ENCODE measurements at regions not wholly inside any gene's neighbourhood (a gene's known extent, or its start where the extent isn't known, plus 50 kb on each side); places are given as distances from the start of the nearest gene placed in this dataset.

DNA sequence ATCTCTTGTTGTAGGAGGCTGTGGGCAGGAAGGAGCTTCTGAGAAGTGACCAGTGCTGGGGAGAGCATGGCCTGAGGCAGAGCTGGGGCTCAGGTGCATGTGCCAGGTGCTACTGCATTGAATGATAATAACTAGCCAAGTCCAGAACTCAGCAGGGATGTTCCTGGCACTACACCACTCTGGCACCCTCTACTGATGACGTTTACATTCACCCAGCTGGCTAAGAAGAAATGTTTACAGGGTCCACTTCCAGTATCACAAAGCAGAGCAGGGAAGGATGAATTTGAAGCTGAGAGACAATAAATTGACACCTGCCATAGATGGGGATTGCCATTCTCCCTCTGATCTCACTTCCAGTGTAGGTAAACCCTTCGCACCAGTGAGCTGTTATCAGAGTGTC is 411.8 kb downstream of the SETD4 start:
- DNase-seq (ENCODE audit: low read depth): no peak

DNA sequence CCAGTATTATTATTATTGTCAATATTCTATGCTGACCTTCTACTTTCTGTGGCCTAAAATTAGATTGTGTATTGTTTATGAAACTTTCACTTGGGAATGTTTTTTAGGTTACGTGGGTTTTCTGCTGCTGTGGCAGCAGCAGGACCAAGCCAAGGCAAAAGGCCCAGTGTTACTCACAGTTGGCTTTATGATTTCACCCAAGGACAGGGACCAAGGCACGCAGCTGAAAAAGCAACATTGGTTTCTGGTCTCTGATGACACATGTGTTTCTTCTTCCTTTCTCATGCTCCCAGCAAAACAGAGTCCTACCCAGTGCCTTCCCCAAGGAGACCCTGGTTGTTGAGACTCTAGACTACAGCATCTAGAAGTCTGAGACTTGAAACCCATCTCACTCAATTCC is 413.7 kb downstream of the SETD4 start:
- DNase-seq (ENCODE audit: low read depth): peak; percentile 7

DNA sequence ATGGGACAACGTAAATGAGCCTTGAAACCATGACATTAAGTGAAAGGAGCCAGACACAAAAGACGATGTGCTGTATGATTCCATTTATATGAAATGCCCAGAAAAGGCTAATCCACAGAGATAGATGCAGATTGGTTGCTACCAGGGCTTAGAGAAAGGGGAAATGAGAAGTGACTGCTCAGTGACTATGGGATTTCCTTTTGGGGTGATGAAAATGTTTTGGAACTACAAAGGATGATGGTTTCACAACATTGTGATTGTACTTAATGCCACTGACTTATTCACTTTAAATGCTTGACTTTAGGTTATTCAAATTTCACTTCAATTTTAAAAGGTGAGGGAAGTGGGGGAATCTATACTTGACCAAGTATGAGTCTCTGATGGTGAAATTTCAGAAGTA is 414.3 kb downstream of the SETD4 start:
- DNase-seq (ENCODE audit: low read depth): no peak

DNA sequence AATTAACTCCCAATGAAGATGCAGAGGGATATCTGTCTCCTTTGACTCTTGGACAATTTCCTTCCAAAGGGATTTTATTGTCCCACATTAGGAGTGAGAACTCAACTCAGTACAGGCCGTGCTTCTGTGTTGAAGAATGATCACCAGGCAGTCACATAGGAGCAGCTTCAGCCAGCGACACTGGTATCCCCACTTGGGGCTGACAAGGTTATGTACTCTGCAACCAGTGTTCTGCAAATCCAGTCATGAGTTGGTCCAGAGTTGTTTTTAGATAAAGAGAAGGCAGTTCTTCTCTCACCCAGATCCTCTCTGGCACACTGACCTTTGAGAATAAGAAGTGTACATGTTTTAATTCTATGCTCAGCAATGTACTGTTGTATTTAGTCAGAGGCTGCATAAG is 415.8 kb downstream of the SETD4 start:
- no peak for DNase-seq (ENCODE audit: low read depth)

DNA sequence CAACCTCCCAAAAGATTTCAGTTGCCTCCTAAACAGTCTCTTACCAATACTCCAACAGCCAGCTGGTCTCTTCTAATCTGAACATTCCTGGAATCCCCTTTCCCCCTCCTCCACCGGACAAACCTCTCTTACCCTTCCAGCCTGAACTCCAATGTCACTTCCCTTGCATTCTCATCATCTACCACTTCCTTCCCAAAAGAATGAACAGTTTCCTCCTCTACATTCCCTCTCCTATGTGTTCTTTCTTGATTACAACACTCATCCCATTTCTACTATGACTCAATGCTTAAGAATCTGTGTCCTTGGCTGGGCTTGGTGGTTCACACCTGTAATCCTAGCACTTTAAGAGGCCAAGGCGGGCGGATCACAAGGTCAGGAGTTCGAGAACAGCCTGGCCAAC is 417.1 kb downstream of the SETD4 start:
- DNase-seq (ENCODE audit: low read depth): peak; percentile 96

DNA sequence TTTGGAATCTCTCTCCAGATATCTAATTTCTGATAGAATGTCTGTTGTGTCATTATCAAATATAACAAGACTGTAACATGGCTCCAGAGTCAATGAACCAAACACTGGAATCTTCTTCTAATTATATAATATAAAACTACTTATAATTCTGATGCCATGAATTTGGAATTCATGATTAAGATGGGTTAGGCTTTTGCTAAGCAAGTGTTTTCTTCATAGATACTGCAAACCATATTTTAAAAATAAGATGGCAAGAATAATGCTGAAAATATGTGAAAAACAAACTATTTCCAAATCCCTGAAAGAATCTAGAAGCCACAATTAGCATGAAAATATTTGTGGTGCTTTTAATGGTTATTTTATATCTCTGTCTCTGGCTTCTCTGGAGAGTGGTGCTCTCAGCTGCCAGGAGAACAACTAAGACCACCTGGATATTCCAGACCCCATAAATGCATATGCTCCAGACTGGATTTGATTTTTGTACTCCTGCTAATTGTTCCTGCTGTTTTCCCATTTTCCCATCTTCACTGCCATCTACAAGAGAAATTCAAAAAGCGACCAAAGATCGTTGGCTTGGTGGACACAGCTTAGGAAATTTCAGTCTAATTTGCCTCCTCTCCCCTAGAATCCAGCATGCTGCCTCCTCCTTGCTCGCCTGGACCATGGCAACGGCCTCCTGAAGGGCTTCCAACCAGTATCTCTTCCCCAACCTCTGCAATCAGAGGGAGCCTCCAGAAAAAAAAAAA is 418.9 kb downstream of the SETD4 start:
- no peak for DNase-seq (ENCODE audit: low read depth)

DNA sequence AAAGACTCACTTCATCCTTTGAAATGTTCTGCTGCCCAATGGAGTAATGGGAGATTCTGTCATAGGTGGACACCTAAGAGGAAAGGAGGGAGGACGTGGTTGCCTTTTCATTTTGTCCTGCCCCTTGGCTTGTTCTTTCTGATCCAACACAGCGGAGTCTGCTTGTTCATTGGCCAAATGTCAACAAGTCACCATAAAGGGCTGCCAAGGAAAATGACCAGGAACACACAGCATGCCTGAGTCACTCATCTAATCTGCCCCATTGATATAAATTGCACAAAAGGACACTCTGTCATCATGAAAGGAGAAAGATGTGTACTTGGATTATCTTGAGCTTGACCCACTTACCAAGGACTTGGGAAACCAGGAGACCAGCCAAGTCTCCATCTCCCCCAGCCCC is 422.9 kb downstream of the SETD4 start:
- peak; percentile 67 for DNase-seq (ENCODE audit: low read depth)

DNA sequence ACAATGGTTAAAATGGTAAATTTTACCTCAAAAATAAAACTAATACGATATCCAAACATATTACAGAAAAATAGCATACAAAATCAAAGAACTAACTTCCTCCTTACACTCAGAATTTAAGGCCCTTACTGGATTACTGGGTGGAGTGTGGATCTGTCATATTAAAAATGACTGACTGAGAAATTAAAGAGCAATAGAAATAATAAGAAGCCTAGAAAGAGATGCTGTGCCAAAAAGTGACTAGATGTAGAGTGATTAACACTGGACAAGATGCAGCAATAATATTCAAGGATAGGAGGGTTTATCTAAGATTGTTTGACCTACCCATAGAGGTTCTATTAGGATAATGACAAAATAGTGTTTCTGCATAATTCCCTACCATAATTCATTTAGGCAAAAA is 424.3 kb downstream of the SETD4 start:
- DNase-seq (ENCODE audit: low read depth): no peak

DNA sequence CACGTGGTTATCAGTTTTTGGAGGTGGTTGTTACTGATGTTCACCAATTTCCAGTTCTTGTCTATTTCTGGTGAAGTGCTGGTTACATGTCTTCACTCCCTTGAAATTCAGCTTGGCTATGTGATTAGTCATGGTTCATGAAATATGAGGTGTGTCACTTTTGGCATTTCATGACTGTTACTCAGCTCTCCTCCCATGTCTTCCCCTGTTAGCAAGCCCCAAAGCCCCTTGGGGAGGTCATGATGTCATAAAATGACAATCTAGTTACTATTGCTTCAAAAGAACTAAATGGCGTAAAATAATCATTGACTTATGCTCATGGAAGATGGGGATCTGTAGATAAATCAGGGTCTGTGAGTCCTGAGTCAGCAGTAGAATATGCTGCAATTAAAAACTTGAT is 425.1 kb downstream of the SETD4 start:
- peak; percentile 87 for DNase-seq (ENCODE audit: low read depth)

DNA sequence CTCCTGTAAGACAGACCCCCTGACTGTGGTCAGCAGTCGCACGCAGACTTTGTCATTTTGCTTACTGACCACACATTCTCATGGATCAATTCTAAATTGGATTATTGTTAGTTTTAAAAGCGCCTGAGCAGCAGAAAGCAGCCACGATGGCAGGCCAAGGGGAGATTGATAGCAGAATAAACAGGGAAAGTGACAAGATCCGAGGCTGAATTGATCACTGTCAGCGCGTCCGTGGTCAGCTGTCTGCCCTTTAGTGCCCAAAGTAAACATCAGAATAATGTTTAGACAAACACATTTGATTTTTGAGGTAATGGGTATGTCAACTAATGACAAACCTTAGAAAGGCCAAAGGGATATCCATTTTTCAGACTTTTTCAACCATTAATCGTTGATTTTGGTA is 426.8 kb downstream of the SETD4 start:
- DNase-seq (ENCODE audit: low read depth): no peak

DNA sequence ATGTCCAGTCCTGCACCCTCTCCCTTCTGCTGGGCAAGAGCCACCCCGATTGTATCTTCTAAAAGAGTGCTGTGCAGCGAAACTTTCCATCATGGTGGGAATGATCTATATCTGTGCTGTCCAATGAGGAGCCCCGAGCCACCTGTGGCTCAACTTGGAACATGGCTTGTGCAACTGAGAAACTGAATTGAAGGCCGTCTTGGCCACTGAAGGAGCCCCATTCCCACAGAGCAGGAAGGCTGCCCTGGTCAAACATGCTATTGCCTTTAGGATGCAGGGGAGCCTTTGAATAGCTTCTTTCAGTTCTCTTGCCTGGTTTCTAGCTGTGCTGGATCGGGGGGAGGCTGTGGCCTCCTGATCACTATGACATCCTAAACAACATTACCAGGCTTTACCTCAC is 427.6 kb downstream of the SETD4 start:
- DNase-seq (ENCODE audit: low read depth): no peak

DNA sequence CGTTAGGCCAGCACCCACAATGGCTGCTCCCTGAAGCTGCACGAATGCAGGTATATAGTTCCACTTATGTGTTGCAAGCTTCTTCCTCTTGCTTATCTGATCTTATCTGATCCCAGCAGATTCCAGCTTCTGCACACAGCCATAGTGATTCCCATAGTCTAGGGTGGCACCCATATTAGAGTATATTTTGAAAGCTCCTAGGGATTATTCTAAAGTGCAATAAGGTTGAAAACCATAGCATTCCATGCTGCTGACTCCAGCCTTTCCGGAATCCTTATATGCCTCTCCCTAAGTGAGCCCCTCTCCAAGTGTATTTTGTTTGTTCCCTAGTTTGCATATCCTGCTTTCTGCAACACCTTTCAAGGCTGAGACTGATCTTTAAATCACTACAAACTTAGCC is 432.0 kb downstream of the SETD4 start:
- no peak for DNase-seq (ENCODE audit: low read depth)

DNA sequence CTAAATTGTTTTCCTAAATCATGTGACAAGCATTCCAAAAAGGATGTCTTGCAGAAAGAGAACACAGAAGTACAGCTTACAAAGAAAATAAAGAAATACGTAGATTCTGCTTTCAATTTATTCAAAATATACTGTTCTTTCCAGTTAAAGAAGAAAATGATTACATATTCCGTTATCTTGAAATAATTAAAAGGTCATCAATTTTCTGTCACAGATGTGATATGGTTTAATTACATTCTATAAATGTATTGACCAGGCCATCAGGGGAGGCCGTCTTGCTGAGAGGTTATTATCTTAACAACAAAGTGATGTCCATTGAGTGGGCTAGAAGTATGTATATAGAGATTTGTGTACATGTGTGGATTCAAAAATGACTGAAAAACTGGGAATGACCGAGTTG is 432.9 kb downstream of the SETD4 start:
- no peak for DNase-seq (ENCODE audit: low read depth)

DNA sequence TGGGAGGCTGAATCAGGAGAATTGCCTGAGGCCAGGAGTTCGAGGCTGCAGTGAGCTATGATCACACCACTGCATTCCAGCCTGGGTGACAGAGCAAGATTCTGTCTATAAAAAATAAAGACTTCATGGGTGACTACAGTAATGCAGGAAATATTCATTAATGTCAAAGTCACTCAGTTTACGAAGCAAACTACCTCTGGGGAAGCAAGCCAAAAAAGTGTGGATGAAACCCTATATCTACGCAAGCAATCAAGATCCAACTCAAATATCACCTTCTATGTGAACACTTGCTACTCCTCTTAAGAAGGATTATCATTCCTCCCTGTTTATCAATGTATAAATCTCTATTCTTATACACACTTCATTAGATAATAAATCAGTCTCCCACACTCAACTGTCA is 434.8 kb downstream of the SETD4 start:
- no peak for DNase-seq (ENCODE audit: low read depth)

DNA sequence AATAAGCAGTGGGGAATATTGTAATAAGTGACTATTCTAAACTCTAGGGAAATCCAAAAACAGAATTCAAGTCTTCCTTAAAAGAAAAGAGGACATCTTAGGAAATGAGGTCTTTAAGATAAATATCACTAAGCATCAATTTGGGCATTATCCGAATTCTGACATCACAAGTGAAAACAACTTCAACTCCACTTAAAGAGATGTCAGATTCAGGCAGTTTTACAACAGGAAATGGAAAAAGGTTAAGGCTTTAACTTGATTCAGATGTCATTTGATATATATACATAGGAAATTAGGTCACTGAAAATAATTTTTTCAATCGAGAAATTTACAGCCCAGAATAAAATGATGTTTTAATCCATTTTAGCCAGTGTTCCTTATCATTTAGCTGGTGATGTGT is 435.4 kb downstream of the SETD4 start:
- DNase-seq (ENCODE audit: low read depth): no peak

DNA sequence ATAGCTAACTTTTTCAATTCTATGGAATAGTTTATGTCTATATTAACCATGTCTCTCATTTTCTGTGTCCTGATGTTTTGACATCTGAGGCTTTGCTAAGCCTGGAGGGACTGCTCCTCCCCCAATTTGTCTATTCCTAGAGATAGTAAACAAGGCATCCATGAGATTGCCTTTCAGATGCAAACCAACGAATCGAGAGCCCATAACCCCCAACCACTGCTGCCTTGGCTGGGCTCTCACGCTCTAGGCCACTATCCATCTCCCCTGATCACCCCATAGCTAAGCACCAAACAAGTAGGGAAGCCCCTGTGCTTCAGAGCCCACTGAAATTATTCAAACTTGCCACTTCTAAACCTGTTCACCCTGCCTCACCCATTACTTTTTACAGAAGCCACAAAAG is 437.7 kb downstream of the SETD4 start:
- DNase-seq (ENCODE audit: low read depth): no peak

DNA sequence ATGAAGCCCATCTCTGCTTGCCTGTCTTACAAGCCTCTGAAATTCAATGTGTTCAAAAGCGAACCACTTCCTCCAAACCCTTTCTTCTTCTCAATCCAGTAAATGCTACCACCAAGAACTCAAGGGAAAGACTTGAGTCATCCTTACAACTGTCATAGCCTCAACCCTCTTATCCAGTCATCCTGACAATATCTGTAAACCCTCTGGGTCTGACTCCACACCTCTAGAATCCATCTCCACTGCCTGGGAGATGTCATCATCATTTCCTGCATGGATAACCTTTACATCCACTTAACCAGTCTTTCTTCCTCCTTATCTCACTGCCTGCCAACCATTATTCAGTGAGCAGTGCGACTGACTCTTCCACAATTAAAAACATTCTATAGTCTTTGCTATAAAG is 441.1 kb downstream of the SETD4 start:
- DNase-seq (ENCODE audit: low read depth): peak; percentile 96

DNA sequence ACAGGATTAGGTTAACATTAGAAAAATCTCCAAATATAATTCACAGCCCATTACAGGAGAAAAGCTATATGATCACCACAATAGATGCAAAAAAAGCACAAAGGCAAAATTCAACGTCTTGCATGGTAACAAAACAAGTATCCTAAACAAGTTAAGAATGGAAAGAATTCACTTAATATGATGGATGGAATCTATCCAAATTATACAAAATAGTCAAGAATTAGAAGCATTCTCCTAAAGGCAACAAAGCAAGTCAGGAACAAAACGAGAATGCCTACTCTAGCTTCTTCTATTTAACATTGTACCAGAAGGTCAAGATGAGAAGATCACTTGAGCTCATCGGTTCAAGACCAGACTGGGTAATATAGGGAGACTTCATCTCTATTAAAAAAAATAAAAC is 442.8 kb downstream of the SETD4 start:
- no peak for DNase-seq (ENCODE audit: low read depth)

DNA sequence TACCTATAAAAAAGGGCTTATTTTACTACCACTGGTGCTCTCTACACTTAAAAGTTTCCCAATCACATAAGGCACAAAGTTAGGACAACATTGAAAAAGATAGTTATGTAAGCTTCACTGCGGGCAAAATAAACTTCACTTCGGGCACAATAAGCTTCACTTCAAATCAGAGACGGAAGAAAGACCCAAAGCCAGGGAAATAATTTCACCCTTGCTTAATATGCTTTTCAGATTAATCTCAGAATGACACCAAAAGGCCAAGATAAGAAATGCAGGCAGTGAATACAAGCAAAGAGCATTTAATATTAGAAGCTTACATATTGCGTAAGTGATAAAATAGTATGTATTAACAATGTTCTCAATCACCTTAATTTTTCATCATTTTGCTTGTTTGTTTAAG is 444.2 kb downstream of the SETD4 start:
- DNase-seq (ENCODE audit: low read depth): no peak

DNA sequence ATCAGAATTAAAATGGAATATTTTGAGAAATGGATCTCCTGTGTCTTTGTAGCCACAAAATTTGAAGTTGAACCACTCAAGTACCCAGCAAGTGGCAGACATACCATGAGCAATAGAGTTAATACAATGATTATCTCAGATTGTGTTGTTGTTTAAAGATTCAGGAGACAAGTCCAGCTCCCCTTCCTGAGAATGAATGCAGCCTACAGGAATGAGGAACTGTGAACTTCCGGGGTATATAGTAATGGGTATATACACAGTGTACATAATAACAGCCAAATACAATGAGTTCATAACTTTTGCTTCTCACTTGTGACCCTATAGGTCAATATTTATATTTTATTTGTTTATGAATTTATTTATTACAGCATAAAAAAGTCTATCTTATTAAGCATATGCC is 445.0 kb downstream of the SETD4 start:
- DNase-seq (ENCODE audit: low read depth): no peak

DNA sequence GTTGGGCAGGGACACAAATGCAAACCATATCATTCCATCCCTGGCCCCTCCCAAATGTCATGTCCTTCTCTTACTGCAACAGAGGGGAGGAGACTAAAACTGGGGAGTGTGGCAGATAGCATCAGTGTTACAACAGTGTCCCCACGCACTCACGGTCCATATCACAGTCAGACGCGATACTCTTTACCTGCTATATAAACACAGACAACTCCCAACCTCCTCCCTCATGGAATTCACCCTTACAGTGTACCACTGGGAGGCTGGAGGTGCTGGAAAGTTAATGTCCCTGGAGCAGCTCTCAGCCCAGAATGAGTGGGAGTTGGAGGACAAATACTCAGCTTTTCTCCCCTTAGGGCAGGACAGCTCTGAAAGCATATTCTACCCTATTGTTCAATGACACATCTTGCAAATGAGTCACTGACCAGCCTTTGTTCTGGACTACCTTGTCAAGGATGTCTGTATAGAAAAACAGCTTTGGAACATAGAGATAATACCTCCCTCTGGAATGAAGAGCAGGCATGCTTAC is 445.9 kb downstream of the SETD4 start:
- DNase-seq (ENCODE audit: low read depth): peak; percentile 81

DNA sequence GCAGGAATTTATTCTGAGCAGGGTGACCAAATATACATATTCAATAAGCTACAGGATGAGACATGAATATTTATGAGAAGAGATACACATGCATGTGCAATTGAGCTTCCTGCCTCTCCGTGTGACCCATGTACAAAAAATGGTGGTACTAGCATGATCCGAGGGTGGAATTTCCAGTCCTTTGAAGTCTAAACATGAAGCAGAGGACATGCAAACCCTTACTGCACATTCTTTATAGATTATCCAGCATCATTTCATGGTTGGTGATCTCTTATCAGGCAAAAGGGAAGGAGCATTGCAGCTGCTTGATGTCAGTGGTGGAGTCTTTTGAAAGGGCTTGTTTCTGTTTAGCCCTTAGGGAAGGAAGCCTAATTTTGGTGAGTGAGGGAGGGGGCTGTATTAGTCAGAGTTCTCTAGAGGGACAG is 448.6 kb downstream of the SETD4 start:
- DNase-seq (ENCODE audit: low read depth): no peak

DNA sequence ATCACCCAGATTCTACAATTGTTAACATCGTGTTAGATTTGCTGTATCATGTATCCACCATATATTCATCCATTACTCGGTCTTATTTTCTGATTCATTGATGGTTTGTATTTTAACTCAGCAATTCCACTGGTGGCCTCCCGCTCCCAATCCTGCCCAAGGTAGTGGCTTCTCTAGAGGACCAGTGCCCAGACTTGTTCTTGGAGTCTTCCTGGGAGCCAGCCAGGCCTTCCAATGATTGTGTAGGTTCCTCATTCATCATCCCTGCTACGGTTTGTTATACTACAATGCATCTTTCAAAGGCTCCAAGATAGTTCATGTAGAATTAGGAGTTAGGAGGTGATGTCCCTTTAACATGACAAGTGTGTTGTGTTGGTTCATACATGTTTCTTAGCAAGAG is 451.1 kb downstream of the SETD4 start:
- no peak for DNase-seq (ENCODE audit: low read depth)

DNA sequence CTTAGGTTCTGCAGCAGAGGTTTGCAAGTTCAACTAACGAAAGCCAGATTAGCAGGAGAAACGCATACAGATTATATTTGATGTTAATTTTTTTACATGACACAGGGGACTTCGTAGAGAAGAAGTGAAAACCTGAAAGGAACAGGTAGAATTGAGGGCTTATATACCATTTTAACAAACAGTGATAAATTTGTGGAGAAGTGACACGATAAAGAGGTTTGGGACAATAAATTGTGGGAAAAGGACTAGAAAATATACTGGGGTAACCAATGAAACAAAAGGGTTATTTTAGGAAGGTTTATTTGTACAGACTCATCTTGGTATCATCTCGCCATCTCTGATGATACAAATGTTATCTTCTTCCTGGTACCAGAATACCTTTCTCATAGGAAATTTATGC is 452.9 kb downstream of the SETD4 start:
- DNase-seq (ENCODE audit: low read depth): no peak

Measured in HT1080 (cell line).